Neuronal stem cell (in vitro differentiated cells): ENCODE measurements at regions not wholly inside any gene's neighbourhood (a gene's known extent, or its start where the extent isn't known, plus 50 kb on each side); places are given as distances from the start of the nearest gene placed in this dataset.

Source experiments
- DNase-seq: peaks from one replicate; pipeline ENCODE4 v3.0.0-alpha.2; 2013; ENCODE audit warnings: low spot score
- H2AFZ ChIP-seq: one replicate; pipeline ENCODE4 v1.6.1; 2013; ENCODE audit warnings: mild to moderate bottlenecking, low read length, inconsistent platforms
- H2AK5ac ChIP-seq: 2 replicates; pipeline ENCODE4 v1.6.1; 2013; ENCODE audit warnings: low read depth, mild to moderate bottlenecking, inconsistent platforms, low read length, moderate library complexity, mixed read lengths
- H2BK120ac ChIP-seq: 2 replicates; pipeline ENCODE4 v1.6.1; 2013; ENCODE audit warnings: low read depth, mild to moderate bottlenecking, inconsistent platforms, low read length, moderate library complexity, mixed read lengths
- H2BK12ac ChIP-seq: one replicate; pipeline ENCODE4 v1.6.1; 2013; ENCODE audit warnings: low read length, inconsistent platforms
- H2BK15ac ChIP-seq: 2 replicates; pipeline ENCODE4 v1.6.1; 2013; ENCODE audit warnings: mild to moderate bottlenecking, low read length, inconsistent platforms, mixed read lengths
- H2BK5ac ChIP-seq: one replicate; pipeline ENCODE4 v1.6.1; 2013; ENCODE audit warnings: inconsistent platforms, mild to moderate bottlenecking, low read length, moderate library complexity
- H3K14ac ChIP-seq: one replicate; pipeline ENCODE4 v1.6.1; 2013; ENCODE audit warnings: low read length, inconsistent platforms
- H3K18ac ChIP-seq: 2 replicates; pipeline ENCODE4 v1.6.1; 2013; ENCODE audit warnings: low read length, inconsistent platforms
- H3K23ac ChIP-seq: 2 replicates; pipeline ENCODE4 v1.6.1; 2013; ENCODE audit warnings: low read depth, mild to moderate bottlenecking, mixed read lengths, low read length, inconsistent platforms; ENCODE audit not compliant: poor library complexity
- H3K27ac ChIP-seq: replicated peaks from 3 replicates; pipeline ENCODE4 v1.5.1; 2013; ENCODE audit warnings: low read length, inconsistent platforms
- H3K27me3 ChIP-seq, 3 experiments: 2 replicates each; pipeline ENCODE4 v1.6.1; 2013; ENCODE audit warnings: low read length in 3 of 3, mild to moderate bottlenecking in 2 of 3, inconsistent platforms in 1 of 3, low read depth in 1 of 3, mixed read lengths in 1 of 3, moderate library complexity in 1 of 3; ENCODE audit not compliant: control insufficient read depth in 3 of 3, insufficient read depth in 3 of 3
- H3K36me3 ChIP-seq, 2 donors: replicated peaks in 1 of 2; 2 replicates each; pipeline ENCODE4 v1.6.1; 2013; ENCODE audit warnings: low read length in 2 of 2; ENCODE audit not compliant: control insufficient read depth in 2 of 2, insufficient read depth in 2 of 2
- H3K4ac ChIP-seq: 2 replicates; pipeline ENCODE4 v1.6.1; 2013; ENCODE audit warnings: inconsistent platforms, mild to moderate bottlenecking, low read length, moderate library complexity
- H3K4me1 ChIP-seq, 2 donors: 1 replicate in 1 of 2; 2 replicates in 1 of 2; pipeline ENCODE4 v1.6.1; 2013; ENCODE audit warnings: low read length in 2 of 2, low read depth in 1 of 2; ENCODE audit not compliant: control insufficient read depth in 2 of 2, insufficient read depth in 1 of 2
- H3K4me2 ChIP-seq: one replicate; pipeline ENCODE4 v1.6.1; 2013; ENCODE audit warnings: mild to moderate bottlenecking, low read length, inconsistent platforms; ENCODE audit not compliant: insufficient read depth, poor library complexity, severe bottlenecking
- H3K4me3 ChIP-seq, 2 donors: 2 replicates each; pipeline ENCODE4 v1.5.1; 2013; ENCODE audit warnings: low read length in 2 of 2, mild to moderate bottlenecking in 2 of 2, inconsistent platforms in 1 of 2, moderate library complexity in 1 of 2
- H3K79me1 ChIP-seq: one replicate; pipeline ENCODE4 v1.6.1; 2013; ENCODE audit warnings: low read depth, mild to moderate bottlenecking, inconsistent platforms, low read length, moderate library complexity
- H3K9ac ChIP-seq: one replicate; pipeline ENCODE4 v1.6.1; 2013; ENCODE audit warnings: mild to moderate bottlenecking, low read depth, low read length, inconsistent platforms; ENCODE audit not compliant: poor library complexity
- H3K9me3 ChIP-seq, 2 donors: replicated peaks in 1 of 2; 2 replicates each; pipeline versions ENCODE3 to v1.6.1; 2013; ENCODE audit warnings: low read length in 2 of 2, mild to moderate bottlenecking in 2 of 2, inconsistent platforms in 1 of 2, low read depth in 1 of 2, mixed read lengths in 1 of 2, moderate library complexity in 1 of 2; ENCODE audit not compliant: control insufficient read depth in 2 of 2, insufficient read depth in 1 of 2
- H4K8ac ChIP-seq: one replicate; pipeline ENCODE4 v1.6.1; 2013; ENCODE audit warnings: low read depth, mild to moderate bottlenecking, inconsistent platforms, low read length, moderate library complexity
- H4K91ac ChIP-seq: one replicate; pipeline ENCODE4 v1.6.1; 2013; ENCODE audit warnings: low read length, low read depth, mild to moderate bottlenecking, inconsistent platforms; ENCODE audit not compliant: poor library complexity
- WGBS, 2 donors: extraction: QIAGEN DNeasy Blood & Tissue Kit; methylation state at CpG; one replicate each; pipeline ENCODE4 v1.1.7; 2013; ENCODE audit warnings: missing lambda C conversion rate in 2 of 2, mixed read lengths in 1 of 2; ENCODE audit not compliant: insufficient read length in 2 of 2, insufficient replicate concordance in 1 of 2; ENCODE audit errors: extremely low coverage in 2 of 2; 5-methylcytosine and 5-hydroxymethylcytosine counted together

DNA sequence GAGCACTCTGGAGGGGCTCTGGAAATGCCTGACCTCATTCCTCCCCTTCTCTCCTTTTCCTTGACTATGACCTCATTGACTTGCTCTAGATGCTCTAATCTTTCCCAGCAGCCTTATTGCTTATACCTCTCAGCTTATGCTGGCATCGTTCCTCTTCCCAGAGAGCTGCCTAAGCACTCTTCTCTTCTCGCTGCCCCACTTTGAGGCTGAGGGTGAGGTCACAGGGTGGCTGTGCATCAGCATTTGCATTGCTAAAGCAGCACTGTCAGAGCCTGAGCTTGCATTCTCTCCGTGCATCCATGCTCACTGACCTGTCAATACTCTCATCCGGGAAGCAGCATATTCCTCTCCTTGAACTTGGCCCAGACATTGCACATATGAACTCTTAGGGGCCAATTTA lies 96.4 kb upstream of the NTRK2 start:
- Histone ChIP-seq H4K8ac (no peak overlapping the region), H2BK12ac (no peak overlapping the region), H3K79me1 (no peaks in the 10 kb centered on the region), H3K4ac (no peak overlapping the region), H3K4me2 (no peak overlapping the region), H2BK15ac (no peak overlapping the region), H3K14ac (peak overlapping the region; percentile 85), H3K27me3 (no peaks in the 10 kb centered on the region), H3K4me1 (peaks cover 0 to 1% of the 10 kb centered on the region in 2 donors), H4K91ac (no peak overlapping the region), H3K4me3 (no peak overlapping the region), H2AFZ (no peak overlapping the region), H3K18ac (no peak overlapping the region), H2AK5ac (no peak overlapping the region), H2BK5ac (no peak overlapping the region), H3K9ac (no peak overlapping the region), H3K23ac (no peak overlapping the region), H3K27ac (no peak overlapping the region), H3K9me3 (no peaks in the 10 kb centered on the region), H2BK120ac (no peak overlapping the region), H3K36me3 (no peaks in the 10 kb centered on the region)
- no peak for DNase-seq
- no CpG with 5 or more reads among the region's 4 CpGs for WGBS, 2 donors

DNA sequence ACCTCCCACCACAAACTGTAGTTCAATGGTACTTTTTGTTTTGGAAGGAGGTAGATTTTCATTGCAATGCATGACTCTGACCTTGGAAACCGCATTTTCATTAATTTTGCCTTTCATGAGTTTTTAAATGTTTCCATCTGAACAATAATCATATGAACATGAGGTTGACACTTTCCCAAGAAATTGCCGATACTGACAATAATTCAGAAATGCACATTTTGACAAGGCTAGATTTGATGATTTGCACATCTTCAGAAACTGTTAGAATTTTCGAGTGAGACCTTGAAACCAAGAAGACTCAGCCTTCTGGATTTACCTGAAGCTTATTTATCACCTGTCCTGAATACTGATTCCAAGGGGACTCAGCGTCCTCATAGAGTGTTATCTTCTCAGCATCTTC lies 93.8 kb upstream of the NTRK2 start:
- Histone ChIP-seq H3K23ac (no peak overlapping the region), H3K9ac (no peak overlapping the region), H3K9me3 (no peaks in the 10 kb centered on the region), H3K4ac (no peak overlapping the region), H2BK15ac (no peak overlapping the region), H2AK5ac (no peak overlapping the region), H4K8ac (no peak overlapping the region), H2AFZ (no peak overlapping the region), H3K27me3 (no peaks in the 10 kb centered on the region), H3K4me3 (no peak overlapping the region), H3K36me3 (no peaks in the 10 kb centered on the region), H3K4me2 (no peak overlapping the region), H2BK120ac (no peak overlapping the region), H2BK5ac (no peak overlapping the region), H3K27ac (no peak overlapping the region), H3K79me1 (no peaks in the 10 kb centered on the region), H2BK12ac (no peak overlapping the region), H4K91ac (no peak overlapping the region), H3K14ac (no peak overlapping the region), H3K4me1 (peaks cover 0 to 1% of the 10 kb centered on the region in 2 donors), H3K18ac (no peak overlapping the region)
- DNase-seq, result no peak
- no CpG with 5 or more reads among the region's 4 CpGs for WGBS, 2 donors

- Histone ChIP-seq H3K36me3 (no peaks in the 10 kb centered on the region), H3K4me3 (no peak overlapping the region), H3K14ac (no peak overlapping the region), H2AK5ac (no peak overlapping the region), H4K91ac (no peak overlapping the region), H2BK12ac (no peak overlapping the region), H3K79me1 (no peaks in the 10 kb centered on the region), H3K4ac (no peak overlapping the region), H3K9me3 (no peaks in the 10 kb centered on the region), H3K4me1 (no peaks in the 10 kb centered on the region), H3K9ac (no peak overlapping the region), H2AFZ (no peak overlapping the region), H4K8ac (no peak overlapping the region), H2BK120ac (no peak overlapping the region), H2BK5ac (no peak overlapping the region), H3K27me3 (no peaks in the 10 kb centered on the region), H3K18ac (no peak overlapping the region), H2BK15ac (no peak overlapping the region), H3K27ac (no peak overlapping the region), H3K4me2 (no peak overlapping the region), H3K23ac (no peak overlapping the region)
- no peak for DNase-seq
- WGBS, 2 donors, result no CpG with 5 or more reads among the region's 2 CpGs
Measured at GRCh38 chr9:84583866-84584265, 85.7 kb upstream of the NTRK2 start.

- Histone ChIP-seq H2BK12ac (no peak overlapping the region), H2BK5ac (no peak overlapping the region), H3K79me1 (no peaks in the 10 kb centered on the region), H3K36me3 (no peaks in the 10 kb centered on the region), H4K8ac (no peak overlapping the region), H2BK15ac (no peak overlapping the region), H3K27me3 (no peaks in the 10 kb centered on the region), H2BK120ac (no peak overlapping the region), H3K23ac (no peak overlapping the region), H2AFZ (no peak overlapping the region), H3K9me3 (no peaks in the 10 kb centered on the region), H4K91ac (no peak overlapping the region), H3K14ac (no peak overlapping the region), H3K4me1 (no peaks in the 10 kb centered on the region), H3K4me2 (no peak overlapping the region), H3K4ac (no peak overlapping the region), H3K27ac (no peak overlapping the region), H3K18ac (no peak overlapping the region), H3K9ac (no peak overlapping the region), H3K4me3 (no peak overlapping the region), H2AK5ac (no peak overlapping the region)
- DNase-seq, result no peak
- WGBS, 2 donors, result no CpG with 5 or more reads among the region's 3 CpGs
Measured at GRCh38 chr9:84586662-84587061, 82.9 kb upstream of the NTRK2 start.
